HG03064 (cell line): ENCODE measurements at regions not wholly inside any gene's neighbourhood (a gene's known extent, or its start where the extent isn't known, plus 50 kb on each side); places are given as distances from the start of the nearest gene placed in this dataset.
A peak's percentile ranks its signal among the peaks of the same experiment; 100 is the strongest.

Experiments used
- ATAC-seq: cut with Tn5 transposase; IDR thresholded peaks from one replicate; pipeline ENCODE4 v1.9.1; 2021; ENCODE audit warnings: low read depth; ENCODE audit not compliant: unreplicated experiment

DNA sequence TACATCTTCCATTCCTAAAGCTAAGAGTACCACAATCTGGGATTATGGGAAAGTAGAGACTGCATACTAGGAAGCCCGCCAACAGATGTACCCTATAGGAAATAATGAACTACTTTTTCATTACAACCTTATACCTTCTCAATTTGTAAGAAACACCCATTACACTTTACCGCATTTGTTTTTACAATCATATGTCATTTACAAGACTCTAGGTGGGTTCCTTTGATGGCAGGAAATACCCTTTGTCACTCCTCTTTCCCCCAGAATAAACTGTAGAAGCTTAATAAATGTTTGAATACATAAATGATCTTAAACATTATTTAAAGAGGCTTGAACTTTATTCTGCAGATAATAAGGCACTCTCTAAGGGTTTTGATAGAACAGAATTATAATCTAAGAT, 150.1 kb upstream of the TGFBR2 start:
- no peak for ATAC-seq

DNA sequence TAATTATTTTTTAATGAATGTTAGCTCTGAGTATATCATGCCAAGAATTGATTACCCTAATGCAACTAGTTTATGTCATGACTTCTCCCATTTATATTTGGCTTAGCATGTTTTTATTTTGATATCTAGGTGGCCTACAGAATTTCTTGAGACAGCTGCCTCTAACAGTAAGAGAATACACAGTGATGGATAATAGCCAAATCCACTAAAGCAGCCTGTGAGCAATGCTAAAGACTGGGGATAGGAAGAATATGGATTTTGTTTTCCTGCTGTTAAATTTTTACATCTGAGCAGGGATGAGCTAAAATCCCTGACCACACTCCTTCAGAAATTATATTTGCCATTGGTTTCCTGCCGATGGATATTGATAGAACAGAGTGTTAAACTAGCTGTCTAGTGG, 149.3 kb upstream of the TGFBR2 start:
- ATAC-seq, result no peak

- ATAC-seq, result no peak
These were observed 148.7 kb upstream of the TGFBR2 start for GRCh38 chr3:30457726-30458125.

DNA sequence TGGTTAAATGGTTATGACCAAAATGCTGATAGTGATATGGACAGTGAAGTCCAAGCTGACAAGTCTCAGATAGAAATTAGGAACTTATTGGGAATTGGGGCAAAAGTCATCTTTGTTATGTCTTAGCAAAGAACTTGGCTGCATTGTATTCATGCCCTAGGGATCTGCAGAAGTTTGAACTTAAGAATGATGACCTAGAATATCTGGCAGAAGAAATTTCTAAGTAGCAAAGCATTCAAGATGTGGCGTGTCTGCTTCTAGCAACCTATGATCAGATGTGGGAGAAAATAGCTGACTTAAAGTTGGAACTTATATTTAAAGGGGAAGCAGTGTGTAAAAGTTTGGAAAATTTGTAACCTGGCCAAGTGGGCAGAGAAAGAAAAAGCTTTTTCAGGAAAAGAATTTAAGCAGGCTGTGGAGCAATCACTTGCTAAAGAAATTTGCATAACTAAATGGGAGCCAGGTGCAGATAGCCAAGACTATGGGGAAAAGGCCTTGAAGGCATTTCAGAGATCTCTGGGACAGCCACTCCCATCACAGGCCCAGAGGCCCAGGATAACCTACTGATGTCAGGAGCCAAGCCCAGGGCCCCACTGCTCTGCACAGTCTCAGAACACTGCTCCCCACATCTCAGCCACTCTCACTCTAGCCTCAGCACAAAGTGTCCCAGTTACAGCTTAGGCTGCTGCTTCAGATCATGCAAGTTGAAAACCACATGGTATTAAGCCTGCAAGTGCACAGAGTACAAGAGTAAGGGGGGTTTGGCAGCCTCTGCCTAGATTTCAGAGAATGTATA, 147.8 kb upstream of the TGFBR2 start:
- ATAC-seq, result no peak

DNA sequence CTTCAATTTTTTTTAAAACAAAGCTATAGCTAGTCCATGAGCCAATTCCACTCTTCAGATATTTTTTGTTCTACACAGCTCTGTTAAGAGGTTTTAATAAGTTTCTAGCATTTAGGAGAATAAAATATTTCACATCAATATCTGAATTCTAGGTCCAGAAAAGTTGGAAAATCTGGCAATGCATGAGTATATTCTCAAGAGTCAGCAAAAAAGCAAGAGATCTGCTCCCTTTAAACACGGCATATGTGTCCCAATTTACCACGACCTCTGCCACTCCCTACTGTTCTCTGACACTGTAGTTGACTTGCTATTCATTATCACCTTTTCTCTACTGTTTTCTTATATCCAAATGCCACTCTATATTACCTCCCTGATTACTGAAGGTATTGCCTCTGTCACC, 145.1 kb upstream of the TGFBR2 start:
- ATAC-seq, result no peak

DNA sequence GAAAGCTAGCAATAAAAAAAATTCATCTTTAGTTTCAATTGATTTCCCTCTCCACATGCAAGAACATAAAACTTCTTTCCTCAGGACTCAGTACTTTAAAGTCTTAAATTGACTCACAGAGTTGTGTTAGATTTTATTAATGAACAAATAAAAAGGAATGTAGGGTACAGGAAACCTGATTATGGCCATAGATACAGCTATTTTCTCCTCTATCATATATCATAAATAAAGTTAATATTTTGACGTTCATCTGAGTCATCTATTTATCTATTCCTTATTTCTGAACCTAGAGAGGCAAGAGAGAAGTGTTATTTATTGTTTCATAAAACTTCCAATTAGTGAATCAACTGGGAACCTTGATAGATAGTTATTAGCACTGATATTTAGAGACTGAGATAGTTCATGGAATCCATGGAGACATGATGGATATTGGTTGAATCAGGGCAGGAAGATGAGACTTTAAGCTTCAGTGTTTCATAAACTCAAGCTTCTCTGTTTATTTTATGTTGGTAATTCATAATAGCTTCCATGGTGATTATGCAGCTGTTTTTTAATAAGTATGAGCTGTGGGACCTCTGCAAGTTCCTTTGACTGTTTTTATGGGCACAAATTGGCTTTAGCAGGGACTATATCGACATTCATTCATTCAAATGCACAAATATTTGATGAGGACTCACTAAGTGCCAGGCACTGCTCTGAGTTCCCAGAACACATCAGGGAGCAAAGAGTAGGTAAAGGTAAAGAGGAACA, 143.5 kb upstream of the TGFBR2 start:
- no peak for ATAC-seq

DNA sequence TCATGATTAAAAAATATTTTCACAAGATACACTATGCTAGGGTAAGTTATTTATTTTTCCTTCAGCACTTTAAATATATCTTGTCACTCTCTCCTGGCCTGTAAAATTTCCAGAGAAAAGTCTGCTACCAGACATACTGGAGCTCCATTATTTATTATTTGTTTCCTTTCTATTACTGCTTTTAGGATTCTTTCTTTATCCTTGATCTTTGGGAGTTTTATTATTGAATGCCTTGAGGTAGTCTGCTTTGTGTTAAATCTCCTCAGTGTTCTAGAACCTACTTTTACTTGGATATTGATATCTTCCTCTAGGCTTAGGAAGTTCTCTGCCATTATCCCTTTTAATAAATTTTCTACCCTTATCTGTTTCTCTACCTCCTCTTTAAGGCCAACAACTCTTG, 142.0 kb upstream of the TGFBR2 start:
- ATAC-seq, result no peak

GRCh38 chr3:30465454-30465853, 140.9 kb upstream of the TGFBR2 start:
- ATAC-seq, result no peak

DNA sequence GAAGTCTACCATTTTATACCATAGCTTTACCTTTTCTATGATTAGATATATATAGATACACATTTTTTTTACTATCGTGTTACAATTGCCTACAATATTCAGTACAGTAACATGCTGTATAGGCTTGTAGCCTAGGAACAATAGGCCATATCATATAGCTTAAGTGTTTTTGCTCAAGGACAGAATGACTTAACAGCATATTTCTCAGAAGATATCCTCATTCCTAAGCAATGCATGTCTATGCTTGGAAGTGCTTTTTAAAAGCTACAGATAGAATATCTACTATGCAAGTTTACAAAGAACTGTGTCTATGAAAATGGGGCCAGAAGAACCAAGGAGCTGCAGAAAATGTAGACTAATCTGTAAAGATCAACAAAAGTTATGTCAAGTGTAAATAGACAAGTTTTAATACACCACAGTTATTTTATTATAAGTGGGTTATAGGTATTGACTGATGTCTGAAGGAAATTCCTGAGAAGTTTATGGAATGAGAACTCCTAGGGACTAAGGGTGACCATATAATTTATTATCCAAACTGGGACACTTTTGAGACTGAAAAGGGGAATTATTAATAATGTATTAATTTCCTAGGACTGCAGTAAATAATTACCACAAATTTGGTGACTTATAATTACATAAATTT, 138.7 kb upstream of the TGFBR2 start:
- no peak for ATAC-seq

DNA sequence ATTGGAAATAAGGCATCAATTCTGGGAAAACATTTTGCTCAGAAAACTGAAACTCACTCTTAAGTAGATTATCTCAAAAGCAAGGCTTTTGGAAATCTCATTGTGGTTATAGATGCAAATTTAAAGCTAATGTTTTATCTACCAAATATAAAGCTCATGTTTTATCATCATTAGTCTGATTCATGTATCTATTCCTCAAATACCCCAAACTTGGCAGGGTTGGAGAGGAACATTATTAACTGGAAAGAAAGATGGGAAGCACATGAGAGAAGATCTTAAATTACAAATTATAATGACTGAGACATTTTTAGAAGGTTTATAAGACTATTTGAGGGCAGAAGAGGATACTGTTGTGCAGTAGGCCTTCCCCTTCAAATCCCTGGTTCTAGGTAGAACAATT, 137.3 kb upstream of the TGFBR2 start:
- no peak for ATAC-seq

DNA sequence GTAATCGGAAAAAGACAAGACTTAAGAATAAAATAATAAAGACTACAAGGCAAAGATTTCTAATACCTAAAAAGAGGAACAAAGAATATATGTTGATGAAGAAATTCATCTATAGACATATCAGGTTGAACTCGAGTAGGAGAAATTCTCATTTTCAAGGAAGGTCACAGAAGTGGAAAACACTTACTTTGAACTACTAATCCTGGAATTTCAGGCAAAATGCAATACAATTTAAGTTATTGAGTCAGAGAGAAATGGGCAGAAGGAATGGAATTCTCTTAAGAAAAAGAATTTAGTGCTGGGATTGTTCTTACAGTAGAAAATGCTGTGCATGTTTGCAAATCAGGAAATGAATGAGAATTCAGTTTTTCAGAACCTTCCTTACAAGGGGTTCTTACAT, 135.9 kb upstream of the TGFBR2 start:
- no peak for ATAC-seq

- no peak for ATAC-seq
These were observed 135.3 kb upstream of the TGFBR2 start for GRCh38 chr3:30471066-30471465.

GRCh38 chr3:30471796-30472489, 134.5 kb upstream of the TGFBR2 start:
- ATAC-seq, result no peak

DNA sequence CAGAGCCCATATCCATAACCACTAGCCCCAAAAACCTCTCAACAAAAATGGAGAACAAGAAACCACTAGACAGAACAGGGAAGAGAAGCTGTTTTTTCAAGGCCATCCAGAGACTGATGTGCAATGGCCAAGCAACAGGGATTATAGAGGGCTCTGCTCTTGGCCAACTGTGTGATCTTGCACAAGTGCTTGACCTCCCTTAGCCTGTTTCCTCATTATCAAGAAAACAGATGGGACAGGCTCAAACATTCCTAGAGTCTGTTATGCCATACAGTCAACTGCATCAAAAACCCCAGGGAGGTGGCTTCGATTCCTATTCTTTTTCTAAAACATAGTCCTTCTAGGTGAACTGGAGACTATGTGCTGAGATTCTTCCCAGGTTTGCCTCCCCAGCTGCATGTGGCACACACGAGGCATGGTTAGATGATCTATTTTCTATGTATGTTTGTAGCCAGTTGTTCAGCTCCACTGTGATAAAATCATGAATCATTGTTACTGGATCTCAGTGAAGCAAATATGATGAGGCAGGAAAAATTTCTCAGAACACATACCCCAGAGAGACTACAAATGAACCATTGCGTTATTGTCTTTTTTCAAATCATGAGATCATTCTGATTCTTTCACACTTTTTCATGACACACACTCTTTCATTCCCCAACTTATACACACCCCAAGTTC, 132.9 kb upstream of the TGFBR2 start:
- no peak for ATAC-seq

- ATAC-seq, result no peak
These were observed 132.0 kb upstream of the TGFBR2 start for GRCh38 chr3:30474371-30474770.

DNA sequence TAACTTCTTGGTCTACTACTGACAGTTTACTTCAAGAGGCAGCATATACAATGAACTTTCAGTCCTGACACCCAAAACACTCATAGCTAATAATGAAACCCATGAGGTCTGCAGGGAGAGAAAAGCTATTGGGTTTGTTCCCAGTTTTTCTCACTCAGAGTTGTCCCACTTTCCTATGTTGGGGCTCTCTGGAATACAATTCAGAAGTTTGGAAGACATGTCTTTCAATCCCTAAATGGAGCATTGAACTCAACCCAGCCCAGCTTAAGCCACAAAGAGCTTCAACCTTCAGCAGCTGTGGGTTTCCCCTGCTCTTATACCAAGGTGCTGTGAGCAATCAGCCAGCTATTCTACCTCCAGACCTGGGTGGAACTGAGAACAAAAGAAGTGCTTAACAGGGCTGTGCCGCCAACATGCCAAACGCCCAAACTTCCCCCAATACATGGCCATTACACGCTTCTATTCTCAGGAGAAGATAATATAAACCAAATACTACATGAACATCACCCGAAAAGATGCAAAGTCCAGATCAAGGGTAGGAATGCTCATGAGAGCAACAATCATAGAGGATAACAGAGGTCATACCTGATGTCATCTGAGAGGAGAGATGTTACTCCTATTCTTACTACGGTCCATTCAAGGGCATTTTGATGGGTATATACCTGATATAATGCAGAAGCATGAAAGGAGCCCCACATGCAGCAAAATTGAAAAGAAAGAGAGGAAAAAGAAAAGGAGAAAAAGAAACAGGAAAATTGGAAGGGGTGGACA, 131.2 kb upstream of the TGFBR2 start:
- ATAC-seq, result peak; percentile 87

DNA sequence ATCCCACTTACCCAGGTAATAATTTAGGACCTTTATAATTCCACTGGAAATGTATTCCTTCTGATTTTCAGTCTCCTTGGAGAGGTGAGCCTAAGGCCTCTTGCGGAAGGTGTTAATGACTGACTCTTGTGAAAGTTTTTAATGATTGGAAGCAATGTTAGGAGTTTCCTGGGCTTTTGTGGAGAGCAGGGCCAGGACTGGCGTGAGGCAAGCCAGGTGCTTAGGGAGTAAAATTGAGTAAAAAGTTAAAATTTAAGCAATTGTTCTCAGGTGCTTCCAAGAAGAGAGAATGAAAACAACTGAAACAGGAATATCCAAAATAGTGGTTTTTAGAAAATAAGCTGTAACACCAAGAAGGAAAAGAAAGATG, 130.6 kb upstream of the TGFBR2 start:
- no peak for ATAC-seq

- no peak for ATAC-seq
These were observed 129.9 kb upstream of the TGFBR2 start for GRCh38 chr3:30476368-30477084.
